GM23338 (cell line): ENCODE measurements at regions not wholly inside any gene's neighbourhood (a gene's known extent, or its start where the extent isn't known, plus 50 kb on each side); places are given as distances from the start of the nearest gene placed in this dataset.

Experiments
- ATAC-seq: fragments of 200-7000 bp; cut with Tn5 transposase; 3 replicates; pipeline ENCODE4 v1.9.1; 2020
- DNase-seq: peaks from one replicate; pipeline ENCODE4 v3.0.0-alpha.2; 2015; ENCODE audit warnings: low spot score
- H2AFZ ChIP-seq: fragments of 200-600 bp; sonication (generic); 2 replicates; pipeline ENCODE4 v1.8.0; 2016; ENCODE audit warnings: antibody characterized with exemption, mild to moderate bottlenecking, moderate library complexity
- H3F3A ChIP-seq: fragments of 200-600 bp; sonication (generic); replicated peaks from 2 replicates; pipeline ENCODE4 v1.8.0; 2017; ENCODE audit warnings: antibody characterized with exemption, mixed run types, low read depth
- H3K27ac ChIP-seq: fragments of 200-600 bp; sonication (generic); 2 replicates; pipeline ENCODE4 v1.6.1; 2016; ENCODE audit warnings: low read depth
- H3K27me3 ChIP-seq: fragments of 200-600 bp; sonication (generic); 2 replicates; pipeline ENCODE4 v1.8.0; 2016; ENCODE audit warnings: mild to moderate bottlenecking, mixed run types, moderate library complexity; ENCODE audit not compliant: insufficient read depth
- H3K36me3 ChIP-seq: fragments of 200-600 bp; sonication (generic); 2 replicates; pipeline ENCODE4 v1.8.0; 2016; ENCODE audit warnings: mild to moderate bottlenecking; ENCODE audit not compliant: insufficient read depth
- H3K4me1 ChIP-seq: fragments of 200-600 bp; sonication (generic); 2 replicates; pipeline ENCODE4 v1.8.0; 2016; ENCODE audit warnings: mild to moderate bottlenecking, moderate library complexity; ENCODE audit not compliant: insufficient read depth
- H3K4me2 ChIP-seq: fragments of 200-600 bp; sonication (generic); 2 replicates; pipeline ENCODE4 v1.7.1; 2017; ENCODE audit warnings: mixed run types
- H3K4me3 ChIP-seq: fragments of 200-600 bp; sonication (generic); 2 replicates; pipeline ENCODE4 v1.6.1; 2016; ENCODE audit warnings: mixed run types
- H3K79me2 ChIP-seq: fragments of 200-600 bp; sonication (generic); replicated peaks from 2 replicates; pipeline ENCODE4 v1.8.0; 2017; ENCODE audit warnings: mild to moderate bottlenecking; ENCODE audit not compliant: insufficient read depth
- H3K9me2 ChIP-seq: fragments of 200-600 bp; sonication (generic); 2 replicates; pipeline ENCODE4 v1.8.0; 2017; ENCODE audit not compliant: insufficient read depth
- H4K20me1 ChIP-seq: fragments of 200-600 bp; sonication (generic); replicated peaks from 2 replicates; pipeline ENCODE4 v1.8.0; 2017; ENCODE audit warnings: mild to moderate bottlenecking; ENCODE audit not compliant: insufficient read depth
- H3K27ac Mint-ChIP-seq: 2 replicates; pipeline ENCODE4 v1.8.0; 2020; ENCODE audit warnings: inconsistent platforms, mild to moderate bottlenecking, moderate library complexity, mixed read lengths
- H3K27me3 Mint-ChIP-seq: 3 replicates; pipeline ENCODE4 v1.8.0; 2022; ENCODE audit warnings: low read depth, mild to moderate bottlenecking, moderate library complexity, mixed read lengths, inconsistent platforms; ENCODE audit not compliant: insufficient read depth, poor library complexity
- H3K36me3 Mint-ChIP-seq: 3 replicates; pipeline ENCODE4 v1.8.0; 2021; ENCODE audit warnings: low read depth, mild to moderate bottlenecking, inconsistent platforms, moderate library complexity, mixed read lengths
- H3K4me1 Mint-ChIP-seq: 3 replicates; pipeline ENCODE4 v1.8.0; 2020; ENCODE audit warnings: mild to moderate bottlenecking, inconsistent platforms, mixed read lengths
- H3K4me3 Mint-ChIP-seq: 3 replicates; pipeline ENCODE4 v1.8.0; 2021; ENCODE audit warnings: moderate library complexity, mild to moderate bottlenecking, inconsistent platforms, mixed read lengths
- H3K9me3 Mint-ChIP-seq: 3 replicates; pipeline ENCODE4 v1.8.0; 2020; ENCODE audit warnings: moderate library complexity, mild to moderate bottlenecking, inconsistent platforms, mixed read lengths
- CREB1 ChIP-seq: fragments of 250-450 bp; sonication (Bioruptor Pico); IDR thresholded peaks from 2 replicates; pipeline ENCODE4 v1.5.0; 2020; ENCODE audit warnings: low read depth, mild to moderate bottlenecking, moderate library complexity
- JUNB ChIP-seq: IDR thresholded peaks from one replicate; pipeline ENCODE4 v1.6.1; 2016; ENCODE audit warnings: antibody characterized with exemption; ENCODE audit not compliant: unreplicated experiment
- POLR2AphosphoS5 ChIP-seq: IDR thresholded peaks from 2 replicates; pipeline ENCODE4 v1.6.1; 2016; ENCODE audit warnings: antibody characterized with exemption, low read depth
- STAT1 ChIP-seq: IDR thresholded peaks from one replicate; pipeline ENCODE4 v1.6.1; 2016; ENCODE audit warnings: antibody characterized with exemption; ENCODE audit not compliant: unreplicated experiment
- ZNF331 ChIP-seq: fragments of 250-450 bp; sonication (Bioruptor Pico); IDR thresholded peaks from 2 replicates; pipeline ENCODE4 v1.5.0; 2020; ENCODE audit warnings: low read depth, mild to moderate bottlenecking, moderate library complexity
- TF ChIP-seq, protein P1 (sequence below), 2 experiments: fragments of 200-600 bp in 1 of 2; sonication (generic) in 1 of 2; conservative IDR thresholded peaks; 2 replicates each; pipeline versions ENCODE4 v1.5.1 to v1.6.1; 2016 to 2017; ENCODE audit warnings: antibody characterized with exemption in 2 of 2, low read depth in 2 of 2, mild to moderate bottlenecking in 2 of 2, moderate library complexity in 1 of 2
- TF ChIP-seq, protein P2 (sequence below): IDR thresholded peaks from 2 replicates; pipeline ENCODE4 v1.6.1; 2016; ENCODE audit warnings: antibody characterized with exemption
- TF ChIP-seq, protein P3 (sequence below): IDR thresholded peaks from one replicate; pipeline ENCODE4 v1.6.1; 2018; ENCODE audit warnings: antibody characterized with exemption; ENCODE audit not compliant: unreplicated experiment

DNA sequence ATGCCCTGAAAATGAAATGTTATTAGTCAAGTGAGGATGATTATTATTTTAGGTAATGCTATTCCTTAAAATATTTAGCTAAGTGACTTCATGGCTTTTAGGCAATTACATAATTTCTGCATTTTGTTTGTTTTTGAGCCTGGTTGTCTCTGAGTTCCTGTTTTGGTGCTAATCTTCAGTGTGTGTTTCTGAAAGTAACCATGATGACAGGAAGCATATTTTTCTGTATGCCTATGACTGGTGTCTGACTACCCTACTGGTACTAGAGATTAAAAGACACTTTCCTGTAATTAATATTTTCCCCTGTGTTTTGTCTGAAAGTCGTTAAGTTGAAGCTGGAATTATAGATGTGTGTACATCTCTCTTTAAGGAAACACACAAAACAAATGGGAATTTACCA lies 295.0 kb upstream of the SPRED2 start (continued):
- TF ChIP-seq, protein P1, sequence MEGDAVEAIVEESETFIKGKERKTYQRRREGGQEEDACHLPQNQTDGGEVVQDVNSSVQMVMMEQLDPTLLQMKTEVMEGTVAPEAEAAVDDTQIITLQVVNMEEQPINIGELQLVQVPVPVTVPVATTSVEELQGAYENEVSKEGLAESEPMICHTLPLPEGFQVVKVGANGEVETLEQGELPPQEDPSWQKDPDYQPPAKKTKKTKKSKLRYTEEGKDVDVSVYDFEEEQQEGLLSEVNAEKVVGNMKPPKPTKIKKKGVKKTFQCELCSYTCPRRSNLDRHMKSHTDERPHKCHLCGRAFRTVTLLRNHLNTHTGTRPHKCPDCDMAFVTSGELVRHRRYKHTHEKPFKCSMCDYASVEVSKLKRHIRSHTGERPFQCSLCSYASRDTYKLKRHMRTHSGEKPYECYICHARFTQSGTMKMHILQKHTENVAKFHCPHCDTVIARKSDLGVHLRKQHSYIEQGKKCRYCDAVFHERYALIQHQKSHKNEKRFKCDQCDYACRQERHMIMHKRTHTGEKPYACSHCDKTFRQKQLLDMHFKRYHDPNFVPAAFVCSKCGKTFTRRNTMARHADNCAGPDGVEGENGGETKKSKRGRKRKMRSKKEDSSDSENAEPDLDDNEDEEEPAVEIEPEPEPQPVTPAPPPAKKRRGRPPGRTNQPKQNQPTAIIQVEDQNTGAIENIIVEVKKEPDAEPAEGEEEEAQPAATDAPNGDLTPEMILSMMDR (conservative IDR thresholded peaks at IDR 0.05; ENCODE audit: low read depth in 2 of 2), result no peak
- no peak for TF ChIP-seq POLR2AphosphoS5
- TF ChIP-seq, protein P2, sequence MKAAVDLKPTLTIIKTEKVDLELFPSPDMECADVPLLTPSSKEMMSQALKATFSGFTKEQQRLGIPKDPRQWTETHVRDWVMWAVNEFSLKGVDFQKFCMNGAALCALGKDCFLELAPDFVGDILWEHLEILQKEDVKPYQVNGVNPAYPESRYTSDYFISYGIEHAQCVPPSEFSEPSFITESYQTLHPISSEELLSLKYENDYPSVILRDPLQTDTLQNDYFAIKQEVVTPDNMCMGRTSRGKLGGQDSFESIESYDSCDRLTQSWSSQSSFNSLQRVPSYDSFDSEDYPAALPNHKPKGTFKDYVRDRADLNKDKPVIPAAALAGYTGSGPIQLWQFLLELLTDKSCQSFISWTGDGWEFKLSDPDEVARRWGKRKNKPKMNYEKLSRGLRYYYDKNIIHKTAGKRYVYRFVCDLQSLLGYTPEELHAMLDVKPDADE, result no peak
- TF ChIP-seq, protein P3, sequence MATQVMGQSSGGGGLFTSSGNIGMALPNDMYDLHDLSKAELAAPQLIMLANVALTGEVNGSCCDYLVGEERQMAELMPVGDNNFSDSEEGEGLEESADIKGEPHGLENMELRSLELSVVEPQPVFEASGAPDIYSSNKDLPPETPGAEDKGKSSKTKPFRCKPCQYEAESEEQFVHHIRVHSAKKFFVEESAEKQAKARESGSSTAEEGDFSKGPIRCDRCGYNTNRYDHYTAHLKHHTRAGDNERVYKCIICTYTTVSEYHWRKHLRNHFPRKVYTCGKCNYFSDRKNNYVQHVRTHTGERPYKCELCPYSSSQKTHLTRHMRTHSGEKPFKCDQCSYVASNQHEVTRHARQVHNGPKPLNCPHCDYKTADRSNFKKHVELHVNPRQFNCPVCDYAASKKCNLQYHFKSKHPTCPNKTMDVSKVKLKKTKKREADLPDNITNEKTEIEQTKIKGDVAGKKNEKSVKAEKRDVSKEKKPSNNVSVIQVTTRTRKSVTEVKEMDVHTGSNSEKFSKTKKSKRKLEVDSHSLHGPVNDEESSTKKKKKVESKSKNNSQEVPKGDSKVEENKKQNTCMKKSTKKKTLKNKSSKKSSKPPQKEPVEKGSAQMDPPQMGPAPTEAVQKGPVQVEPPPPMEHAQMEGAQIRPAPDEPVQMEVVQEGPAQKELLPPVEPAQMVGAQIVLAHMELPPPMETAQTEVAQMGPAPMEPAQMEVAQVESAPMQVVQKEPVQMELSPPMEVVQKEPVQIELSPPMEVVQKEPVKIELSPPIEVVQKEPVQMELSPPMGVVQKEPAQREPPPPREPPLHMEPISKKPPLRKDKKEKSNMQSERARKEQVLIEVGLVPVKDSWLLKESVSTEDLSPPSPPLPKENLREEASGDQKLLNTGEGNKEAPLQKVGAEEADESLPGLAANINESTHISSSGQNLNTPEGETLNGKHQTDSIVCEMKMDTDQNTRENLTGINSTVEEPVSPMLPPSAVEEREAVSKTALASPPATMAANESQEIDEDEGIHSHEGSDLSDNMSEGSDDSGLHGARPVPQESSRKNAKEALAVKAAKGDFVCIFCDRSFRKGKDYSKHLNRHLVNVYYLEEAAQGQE, result no peak
- TF ChIP-seq JUNB, result no peak

DNA sequence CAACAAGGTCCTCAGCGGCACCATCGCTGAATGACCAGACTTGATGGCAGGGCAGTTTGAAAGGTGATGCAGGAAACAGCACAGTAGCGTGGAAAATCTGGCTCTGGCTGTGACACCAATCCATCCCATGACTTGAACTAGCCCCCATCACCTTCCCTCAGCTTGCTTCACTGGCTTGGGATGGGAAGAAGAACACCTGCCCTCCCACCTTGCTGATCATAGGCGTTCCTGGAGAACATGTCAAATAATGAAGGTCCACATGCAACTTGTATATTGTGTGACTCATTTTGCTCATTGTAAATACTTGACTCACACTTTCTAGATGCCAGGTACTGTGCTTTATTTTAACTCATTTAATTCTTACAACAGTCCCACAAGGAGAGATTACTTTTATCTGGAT lies 292.4 kb upstream of the SPRED2 start:
- H3K4me3 Mint-ChIP-seq, result no peak overlapping the region
- H3K27ac Mint-ChIP-seq, result no peak overlapping the region
- ATAC-seq, result no peak
- DNase-seq, result no peak
- Histone ChIP-seq H3K4me2 (peak overlapping the region; percentile 36), H2AFZ (no peak overlapping the region; the same call in 1 of the 2 replicates), H3K79me2 (no peaks in the 10 kb centered on the region), H3K27me3 (no peaks in the 10 kb centered on the region), H3F3A (no peaks in the 10 kb centered on the region), H3K4me1 (0 out of 2 replicates have a peak, but pooled peaks cover 5% of the 10 kb centered on the region), H3K4me3 (no peak overlapping the region), H3K27ac (no peak overlapping the region), H3K36me3 (peaks cover 5% of the 10 kb centered on the region; the same call in 1 of the 2 replicates), H3K9me2 (peaks cover 21% of the 10 kb centered on the region), H4K20me1 (no peaks in the 10 kb centered on the region)
- peaks cover 16% of the 10 kb centered on the region; the same call in 2 of the 3 replicates for H3K4me1 Mint-ChIP-seq
- TF ChIP-seq, protein P1 (conservative IDR thresholded peaks at IDR 0.05; ENCODE audit: low read depth in 2 of 2), result no peak
- TF ChIP-seq STAT1 (no peak), CREB1 (CRISPR knock-in tag) (no peak), JUNB (no peak), ZNF331 (no peak)
- no peaks in the 10 kb centered on the region for H3K27me3 Mint-ChIP-seq
- H3K36me3 Mint-ChIP-seq, result no peaks in the 10 kb centered on the region; the same call in 2 of the 3 replicates
- peaks cover 6% of the 10 kb centered on the region; the same call in 2 of the 3 replicates for H3K9me3 Mint-ChIP-seq
